Activated CD4-positive, alpha-beta memory T cell treated with anti-CD3 and anti-CD28 coated beads for 36 hours (primary cell): ENCODE measurements at regions not wholly inside any gene's neighbourhood (a gene's known extent, or its start where the extent isn't known, plus 50 kb on each side); places are given as distances from the start of the nearest gene placed in this dataset.

Experiments
- CTCF ChIA-PET: fragments of 350-600 bp; sonication (Branson Sonifier 250); formaldehyde crosslinking; loops from one replicate; lab custom pipeline; 2021; ENCODE audit warnings: antibody characterized with exemption, inconsistent platforms; lab: Charles Lee
- POLR2A ChIA-PET: fragments of 350-600 bp; sonication (Branson Sonifier 250); formaldehyde crosslinking; loops from one replicate; lab custom pipeline; 2021; ENCODE audit warnings: antibody characterized with exemption; lab: Charles Lee
- DNase-seq: peaks from one replicate; pipeline ENCODE4 v3.0.0-alpha.2; 2020
- H3K27ac Mint-ChIP-seq: one replicate; pipeline ENCODE4 v1.8.0; 2021; ENCODE audit warnings: mixed read lengths
- H3K27me3 Mint-ChIP-seq: one replicate; pipeline ENCODE4 v1.8.0; 2021; ENCODE audit warnings: mixed read lengths
- H3K36me3 Mint-ChIP-seq: one replicate; pipeline ENCODE4 v1.8.0; 2021; ENCODE audit warnings: mixed read lengths
- H3K4me1 Mint-ChIP-seq: one replicate; pipeline ENCODE4 v1.8.0; 2021; ENCODE audit warnings: low read depth, mixed read lengths
- H3K4me3 Mint-ChIP-seq: one replicate; pipeline ENCODE4 v1.8.0; 2021; ENCODE audit warnings: mild to moderate bottlenecking, mixed read lengths
- H3K9me3 Mint-ChIP-seq: one replicate; pipeline ENCODE4 v1.8.0; 2021; ENCODE audit warnings: mixed read lengths
- intact Hi-C: fragments of 100-400 bp; cut with micrococcal nuclease; formaldehyde crosslinking; loops from one replicate; pipeline ENCODE4 v1.15.1; 2023

DNA sequence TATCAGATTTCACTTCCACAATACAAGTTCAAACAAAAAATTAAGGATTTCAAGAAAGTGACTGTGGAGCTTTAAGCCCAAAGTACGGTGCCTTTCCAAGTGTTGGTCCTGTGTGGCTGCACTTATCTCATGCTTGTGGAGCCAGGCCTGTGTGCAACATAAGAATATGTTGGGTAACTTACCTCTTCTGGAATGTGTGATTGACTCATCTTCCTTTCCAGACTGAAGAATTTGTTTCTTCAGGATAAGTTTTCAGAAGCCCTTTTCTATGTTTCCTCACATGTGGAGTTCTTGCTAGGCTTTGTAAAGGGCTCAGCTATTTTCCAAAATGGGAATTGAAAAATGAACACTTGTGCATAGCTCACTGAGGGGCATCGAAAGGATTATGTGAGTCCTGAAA lies 485.1 kb upstream of the PAPPA start:
- CTCF ChIA-PET, result no interaction called here
- POLR2A ChIA-PET, result no interaction called here
- no peaks in the 10 kb centered on the region for H3K4me1 Mint-ChIP-seq

GRCh38 chr9:115671236-115671962 lies 482.2 kb upstream of the PAPPA start:
- no peaks in the 10 kb centered on the region for H3K27me3 Mint-ChIP-seq
- H3K9me3 Mint-ChIP-seq, result no peaks in the 10 kb centered on the region
- H3K36me3 Mint-ChIP-seq, result no peaks in the 10 kb centered on the region
- H3K4me3 Mint-ChIP-seq, result no peak overlapping the region
- CTCF ChIA-PET, result no interaction called here
- intact Hi-C loops, result no loop called here
- POLR2A ChIA-PET, result no interaction called here
- H3K27ac Mint-ChIP-seq, result no peak overlapping the region
- no peak for DNase-seq
- no peaks in the 10 kb centered on the region for H3K4me1 Mint-ChIP-seq

More for the DNA sequence above, 485.1 kb upstream of the PAPPA start:
- Mint-ChIP-seq H3K4me3 (no peak overlapping the region), H3K27me3 (peaks cover 3% of the 10 kb centered on the region), H3K9me3 (no peaks in the 10 kb centered on the region), H3K27ac (no peak overlapping the region), H3K36me3 (no peaks in the 10 kb centered on the region)
- intact Hi-C loops, result no loop called here
- DNase-seq, result no peak

- Mint-ChIP-seq H3K36me3 (no peaks in the 10 kb centered on the region), H3K27me3 (no peaks in the 10 kb centered on the region), H3K4me1 (no peaks in the 10 kb centered on the region), H3K4me3 (no peak overlapping the region), H3K27ac (no peak overlapping the region), H3K9me3 (peaks cover 5% of the 10 kb centered on the region)
- CTCF ChIA-PET, result no interaction called here
- intact Hi-C loops, result no loop called here
- POLR2A ChIA-PET, result no interaction called here
- DNase-seq, result no peak
Measured at GRCh38 chr9:115671963-115672305, 481.7 kb upstream of the PAPPA start.

DNA sequence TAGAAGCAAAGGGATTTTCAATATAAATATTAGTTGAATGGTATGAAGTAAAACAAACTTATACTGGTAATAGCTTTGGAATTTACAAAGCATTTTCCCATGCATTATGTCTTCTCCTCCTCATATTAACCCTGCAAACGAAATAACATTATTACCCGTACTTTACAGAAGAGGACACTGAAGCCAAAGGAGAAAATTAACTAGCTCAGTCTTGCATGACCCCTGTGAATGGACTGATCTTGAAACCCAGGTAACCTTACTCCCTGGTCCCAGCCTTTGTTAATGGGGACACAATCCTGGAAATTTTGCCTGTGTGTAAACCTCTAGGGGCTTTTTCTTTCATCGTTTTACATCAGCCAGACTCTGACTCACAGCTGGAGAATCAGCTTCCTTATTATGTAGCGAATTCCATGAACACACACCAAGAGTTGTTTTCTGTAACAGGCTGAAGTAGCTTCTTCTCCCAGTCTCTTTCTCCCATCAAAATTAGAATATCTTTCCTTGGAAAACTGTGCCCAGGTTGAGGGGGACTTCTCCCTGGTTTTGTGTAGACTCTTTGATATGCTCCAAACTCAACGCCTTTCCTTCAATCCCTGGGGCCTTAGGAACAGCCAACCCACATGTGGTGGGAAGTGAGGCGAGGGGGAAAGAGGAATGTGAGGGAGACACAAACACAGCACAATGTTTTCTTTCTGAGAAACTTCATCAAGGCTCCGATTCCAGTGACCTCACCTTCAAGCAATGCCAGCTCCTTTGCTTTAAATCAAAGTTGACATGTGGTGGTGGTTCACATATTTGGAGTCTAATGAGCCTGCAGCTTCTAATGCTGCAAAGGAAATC lies 480.9 kb upstream of the PAPPA start:
- intact Hi-C loops, result no loop called here
- CTCF ChIA-PET, result no interaction called here
- Mint-ChIP-seq H3K27me3 (no peaks in the 10 kb centered on the region), H3K9me3 (peaks cover 10% of the 10 kb centered on the region), H3K27ac (no peak overlapping the region), H3K4me1 (no peaks in the 10 kb centered on the region), H3K4me3 (no peak overlapping the region), H3K36me3 (no peaks in the 10 kb centered on the region)
- POLR2A ChIA-PET, result no interaction called here
- DNase-seq, result no peak

DNA sequence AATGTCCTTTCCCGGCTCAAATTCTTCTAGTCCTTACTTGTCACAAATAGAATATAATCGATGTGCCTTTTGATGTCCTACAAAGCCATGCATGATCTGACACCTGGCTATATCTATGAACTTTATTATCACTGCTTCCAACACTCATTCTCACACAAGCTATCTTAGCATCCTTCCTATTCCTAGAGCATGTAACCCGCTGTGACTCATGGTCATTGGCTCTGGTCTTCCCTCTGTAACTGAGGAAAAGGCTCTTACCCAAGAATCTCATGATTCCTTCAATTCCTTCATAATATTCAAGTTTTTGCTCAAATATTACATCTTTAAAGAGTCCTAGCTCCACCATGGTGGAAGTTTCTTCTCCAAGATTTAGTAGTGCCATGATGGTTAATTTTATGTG lies 480.0 kb upstream of the PAPPA start:
- H3K27me3 Mint-ChIP-seq, result no peaks in the 10 kb centered on the region
- no peak overlapping the region for H3K27ac Mint-ChIP-seq
- CTCF ChIA-PET, result no interaction called here
- H3K9me3 Mint-ChIP-seq, result peaks cover 10% of the 10 kb centered on the region
- H3K4me3 Mint-ChIP-seq, result no peak overlapping the region
- intact Hi-C loops, result no loop called here
- H3K36me3 Mint-ChIP-seq, result no peaks in the 10 kb centered on the region
- no peak for DNase-seq
- H3K4me1 Mint-ChIP-seq, result no peaks in the 10 kb centered on the region
- POLR2A ChIA-PET, result no interaction called here

DNA sequence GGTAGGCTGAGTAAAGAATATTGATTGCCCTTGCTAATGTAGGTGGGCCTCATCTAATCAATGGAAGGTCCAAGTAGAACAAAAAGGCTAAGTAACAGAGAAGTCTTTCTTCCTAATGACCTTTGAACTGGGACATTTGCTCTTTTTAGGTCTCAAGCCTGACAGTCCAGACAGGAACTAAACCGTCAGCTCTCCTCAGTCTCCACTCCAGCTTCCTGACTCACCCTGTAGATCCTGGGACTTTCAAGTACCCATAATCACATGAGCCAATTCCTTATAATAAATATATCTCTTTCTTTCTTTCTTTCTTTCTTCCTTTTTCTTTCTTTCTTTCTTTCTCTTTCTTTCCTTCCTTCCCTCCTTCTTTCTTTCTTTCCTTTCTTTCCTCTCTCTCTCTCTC lies 479.5 kb upstream of the PAPPA start:
- Mint-ChIP-seq H3K4me1 (no peaks in the 10 kb centered on the region), H3K4me3 (no peak overlapping the region), H3K27ac (no peak overlapping the region), H3K36me3 (no peaks in the 10 kb centered on the region), H3K27me3 (no peaks in the 10 kb centered on the region), H3K9me3 (peaks cover 10% of the 10 kb centered on the region)
- ChIA-PET CTCF (no interaction called here), POLR2A (no interaction called here)
- no peak for DNase-seq
- intact Hi-C loops, result no loop called here

DNA sequence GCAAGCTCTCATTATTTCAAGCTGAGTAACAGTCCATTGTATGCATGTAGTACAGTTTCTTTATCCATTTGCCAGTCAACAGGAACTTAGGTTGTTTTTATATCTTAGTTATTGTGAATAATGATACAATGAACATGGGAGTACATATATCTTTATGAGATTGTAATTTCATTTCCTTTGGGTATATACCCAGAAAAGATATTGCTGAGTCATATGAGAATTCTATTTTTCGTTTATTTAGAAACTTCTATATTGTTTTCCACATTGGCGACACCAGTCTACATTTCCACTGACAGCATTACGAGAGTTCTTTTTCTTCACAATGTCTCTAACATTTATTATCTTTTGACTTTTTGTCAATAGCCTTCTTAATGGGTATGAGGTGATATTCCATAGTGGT lies 477.8 kb upstream of the PAPPA start:
- ChIA-PET CTCF (no interaction called here), POLR2A (no interaction called here)
- H3K27me3 Mint-ChIP-seq, result no peaks in the 10 kb centered on the region
- H3K4me1 Mint-ChIP-seq, result no peaks in the 10 kb centered on the region
- no peak for DNase-seq
- intact Hi-C loops, result no loop called here
- no peak overlapping the region for H3K4me3 Mint-ChIP-seq
- H3K36me3 Mint-ChIP-seq, result no peaks in the 10 kb centered on the region
- H3K27ac Mint-ChIP-seq, result no peak overlapping the region
- H3K9me3 Mint-ChIP-seq, result peaks cover 10% of the 10 kb centered on the region

DNA sequence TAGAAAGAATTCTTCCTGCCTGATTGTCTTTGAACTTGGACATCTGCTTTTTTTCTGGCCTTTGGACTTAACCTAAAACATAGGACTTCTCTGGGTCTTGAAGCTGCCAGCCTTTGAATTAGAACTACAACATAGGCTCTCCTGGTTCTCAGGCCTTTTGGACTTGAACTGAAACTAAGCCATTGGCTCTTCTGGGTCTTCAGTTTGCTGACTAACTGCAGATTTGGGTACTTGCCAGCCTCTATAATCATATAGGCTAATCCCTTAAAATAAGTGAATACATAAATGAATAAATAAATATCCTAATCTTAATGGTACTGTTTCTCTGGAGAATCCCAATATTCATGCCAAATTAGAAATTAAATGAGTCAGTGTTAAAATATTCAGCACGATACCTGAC lies 473.4 kb upstream of the PAPPA start:
- CTCF ChIA-PET, result no interaction called here
- H3K27ac Mint-ChIP-seq, result no peak overlapping the region

GRCh38 chr9:115681585-115681984 lies 472.0 kb upstream of the PAPPA start:
- ChIA-PET POLR2A (no interaction called here), CTCF (no interaction called here)
- DNase-seq, result no peak
- Mint-ChIP-seq H3K36me3 (no peaks in the 10 kb centered on the region), H3K4me1 (no peaks in the 10 kb centered on the region), H3K27ac (no peak overlapping the region), H3K9me3 (peaks cover 10% of the 10 kb centered on the region), H3K27me3 (no peaks in the 10 kb centered on the region), H3K4me3 (no peak overlapping the region)
- intact Hi-C loops, result no loop called here

More for the DNA sequence above, 473.4 kb upstream of the PAPPA start:
- Mint-ChIP-seq H3K4me1 (no peaks in the 10 kb centered on the region), H3K4me3 (no peak overlapping the region), H3K36me3 (no peaks in the 10 kb centered on the region), H3K9me3 (peaks cover 12% of the 10 kb centered on the region), H3K27me3 (no peaks in the 10 kb centered on the region)
- POLR2A ChIA-PET, result no interaction called here
- intact Hi-C loops, result no loop called here
- no peak for DNase-seq

DNA sequence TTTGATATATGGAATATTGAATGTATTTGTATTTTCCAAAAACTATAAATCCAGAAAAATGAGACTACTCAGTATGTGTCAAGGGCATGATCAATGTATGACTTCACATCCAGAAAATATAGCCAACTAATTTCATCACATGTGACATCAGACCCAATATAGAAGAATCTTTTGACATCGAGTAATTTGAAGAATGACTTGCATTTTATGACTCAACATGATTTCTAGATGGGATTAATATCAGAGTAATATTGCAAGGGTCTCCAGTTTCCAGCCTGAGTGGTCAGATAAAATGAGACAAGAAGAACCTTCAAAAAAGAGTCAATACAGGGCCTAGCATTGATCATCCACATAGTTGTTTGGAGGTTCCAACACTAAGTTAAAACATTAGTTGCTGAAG lies 467.5 kb upstream of the PAPPA start:
- H3K9me3 Mint-ChIP-seq, result peaks cover 2% of the 10 kb centered on the region
- intact Hi-C loops, result no loop called here
- DNase-seq, result no peak
- H3K36me3 Mint-ChIP-seq, result no peaks in the 10 kb centered on the region
- ChIA-PET CTCF (no interaction called here), POLR2A (no interaction called here)
- no peak overlapping the region for H3K4me3 Mint-ChIP-seq
- no peaks in the 10 kb centered on the region for H3K4me1 Mint-ChIP-seq
- H3K27ac Mint-ChIP-seq, result no peak overlapping the region
- H3K27me3 Mint-ChIP-seq, result peaks cover 2% of the 10 kb centered on the region

DNA sequence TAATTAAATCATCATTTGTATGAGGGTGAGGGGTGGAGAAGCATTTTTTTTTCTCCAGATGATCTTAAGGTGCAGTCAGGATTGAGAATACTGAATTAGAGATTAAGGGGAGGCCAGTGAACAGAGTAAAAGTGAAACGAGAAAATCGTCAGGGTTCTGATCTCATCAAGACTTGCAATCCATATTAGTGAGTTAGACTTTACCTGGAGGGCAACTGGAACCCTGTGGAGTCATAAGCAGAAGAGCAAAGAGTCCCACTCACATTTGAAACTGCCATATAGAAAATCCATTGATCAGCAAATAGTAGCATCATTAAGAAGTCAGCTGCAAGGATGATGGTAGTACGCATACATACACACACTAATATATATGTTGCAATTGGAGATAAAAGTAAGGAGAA lies 466.2 kb upstream of the PAPPA start:
- DNase-seq, result no peak
- Mint-ChIP-seq H3K27me3 (peaks cover 3% of the 10 kb centered on the region), H3K36me3 (no peaks in the 10 kb centered on the region), H3K9me3 (peaks cover 2% of the 10 kb centered on the region), H3K4me3 (no peak overlapping the region), H3K4me1 (no peaks in the 10 kb centered on the region), H3K27ac (no peak overlapping the region)
- POLR2A ChIA-PET, result no interaction called here
- CTCF ChIA-PET, result no interaction called here
- intact Hi-C loops, result no loop called here

DNA sequence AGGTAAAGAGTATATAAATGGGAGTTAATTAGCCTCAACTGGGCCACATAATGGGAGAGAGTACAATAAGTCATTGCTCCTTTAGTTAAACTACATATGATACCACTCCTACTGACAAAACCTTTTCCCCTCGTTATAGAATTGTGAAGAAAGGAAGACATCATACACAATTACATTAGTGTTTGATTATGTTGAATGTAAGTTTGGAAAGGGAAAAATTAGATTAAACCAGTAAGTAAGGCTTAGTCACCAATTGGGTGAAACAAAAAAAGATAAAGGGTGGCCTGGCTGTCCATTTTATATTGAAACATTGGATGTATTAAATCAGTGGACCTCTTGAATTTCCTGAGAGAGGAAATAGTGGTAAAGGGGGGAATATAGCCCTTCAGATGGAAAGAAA lies 464.3 kb upstream of the PAPPA start:
- ChIA-PET CTCF (no interaction called here), POLR2A (no interaction called here)
- no peaks in the 10 kb centered on the region for H3K36me3 Mint-ChIP-seq
- H3K9me3 Mint-ChIP-seq, result no peaks in the 10 kb centered on the region
- intact Hi-C loops, result no loop called here
- no peaks in the 10 kb centered on the region for H3K4me1 Mint-ChIP-seq
- peaks cover 3% of the 10 kb centered on the region for H3K27me3 Mint-ChIP-seq
- DNase-seq, result no peak
- H3K27ac Mint-ChIP-seq, result no peak overlapping the region
- H3K4me3 Mint-ChIP-seq, result no peak overlapping the region
